ENCODE measurements at regions not wholly inside any gene's neighbourhood (a gene's known extent, or its start where the extent isn't known, plus 50 kb on each side); places are given as distances from the start of the nearest gene placed in this dataset.
A peak's percentile ranks its signal among the peaks of the same experiment; 100 is the strongest.

GRCh38 chr12:115313929-115314328 is 630.0 kb upstream of the TBX3 start:
- peak; percentile 60 for DNase-seq (ENCODE audit: low read depth)
- TF ChIP-seq CTCF (IDR thresholded peaks at IDR 0.05; ENCODE audit: low read length, missing control alignments), result no peak
- no peak overlapping the region for H3K4me3 ChIP-seq (replicated peaks; ENCODE audit: low read depth, low read length)

GRCh38 chr12:115312901-115313300 is 628.9 kb upstream of the TBX3 start:
- no peak for TF ChIP-seq CTCF (IDR thresholded peaks at IDR 0.05; ENCODE audit: low read length, missing control alignments)
- DNase-seq (ENCODE audit: low read depth), result no peak
- H3K4me3 ChIP-seq (replicated peaks; ENCODE audit: low read depth, low read length), result no peak overlapping the region

GRCh38 chr12:115311875-115312274 is 627.9 kb upstream of the TBX3 start:
- no peak for DNase-seq (ENCODE audit: low read depth)
- TF ChIP-seq CTCF (IDR thresholded peaks at IDR 0.05; ENCODE audit: low read length, missing control alignments), result no peak

GRCh38 chr12:115308918-115309317 is 624.9 kb upstream of the TBX3 start:
- peak; percentile 17 for DNase-seq (ENCODE audit: low read depth)
- no peak overlapping the region for H3K4me3 ChIP-seq (replicated peaks; ENCODE audit: low read depth, low read length)
- TF ChIP-seq CTCF (IDR thresholded peaks at IDR 0.05; ENCODE audit: low read length, missing control alignments), result no peak

More at GRCh38 chr12:115311875-115312274, 627.9 kb upstream of the TBX3 start:
- no peak overlapping the region for H3K4me3 ChIP-seq (replicated peaks; ENCODE audit: low read depth, low read length)

GRCh38 chr12:115306380-115306779 is 622.4 kb upstream of the TBX3 start:
- no peak for TF ChIP-seq CTCF (IDR thresholded peaks at IDR 0.05; ENCODE audit: low read length, missing control alignments)
- DNase-seq (ENCODE audit: low read depth), result no peak
- H3K4me3 ChIP-seq (replicated peaks; ENCODE audit: low read depth, low read length), result no peak overlapping the region

GRCh38 chr12:115305867-115306266 is 621.9 kb upstream of the TBX3 start:
- H3K4me3 ChIP-seq (replicated peaks; ENCODE audit: low read depth, low read length), result no peak overlapping the region
- TF ChIP-seq CTCF (IDR thresholded peaks at IDR 0.05; ENCODE audit: low read length, missing control alignments), result no peak
- no peak for DNase-seq (ENCODE audit: low read depth)

GRCh38 chr12:115305275-115305674 is 621.3 kb upstream of the TBX3 start:
- TF ChIP-seq CTCF (IDR thresholded peaks at IDR 0.05; ENCODE audit: low read length, missing control alignments), result no peak
- H3K4me3 ChIP-seq (replicated peaks; ENCODE audit: low read depth, low read length), result no peak overlapping the region
- DNase-seq (ENCODE audit: low read depth), result no peak
